ENCODE measurements at regions not wholly inside any gene's neighbourhood (a gene's known extent, or its start where the extent isn't known, plus 50 kb on each side); places are given as distances from the start of the nearest gene placed in this dataset.

DNA sequence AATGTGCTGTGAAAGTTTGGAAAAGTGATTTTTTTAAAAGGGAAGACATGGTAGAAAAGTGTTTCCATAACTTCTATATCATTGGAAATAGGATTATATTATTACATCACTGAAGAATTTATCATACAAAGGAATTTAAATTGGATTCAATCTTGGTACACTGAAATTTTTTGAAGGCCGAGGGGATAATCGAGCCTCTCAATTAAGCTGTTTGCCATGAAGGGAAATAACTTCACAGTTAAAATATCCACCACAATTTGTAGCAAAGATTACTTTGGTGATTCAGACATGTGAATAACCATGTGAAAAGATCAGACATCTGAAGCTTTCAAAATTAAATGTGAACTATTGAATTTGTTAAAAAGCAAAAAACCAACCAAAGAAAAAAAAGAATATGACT, 215.3 kb downstream of the KLF5 start:
- no peaks in the 10 kb centered on the region for H3K27me3 Mint-ChIP-seq
- no peaks in the 10 kb centered on the region for H3K4me1 Mint-ChIP-seq
- no peaks in the 10 kb centered on the region for H3K36me3 Mint-ChIP-seq
- peaks cover 15% of the 10 kb centered on the region for H3K9me3 Mint-ChIP-seq
- H3K4me3 Mint-ChIP-seq: no peak overlapping the region
- no peak for ATAC-seq
- H3K27ac Mint-ChIP-seq: no peak overlapping the region

DNA sequence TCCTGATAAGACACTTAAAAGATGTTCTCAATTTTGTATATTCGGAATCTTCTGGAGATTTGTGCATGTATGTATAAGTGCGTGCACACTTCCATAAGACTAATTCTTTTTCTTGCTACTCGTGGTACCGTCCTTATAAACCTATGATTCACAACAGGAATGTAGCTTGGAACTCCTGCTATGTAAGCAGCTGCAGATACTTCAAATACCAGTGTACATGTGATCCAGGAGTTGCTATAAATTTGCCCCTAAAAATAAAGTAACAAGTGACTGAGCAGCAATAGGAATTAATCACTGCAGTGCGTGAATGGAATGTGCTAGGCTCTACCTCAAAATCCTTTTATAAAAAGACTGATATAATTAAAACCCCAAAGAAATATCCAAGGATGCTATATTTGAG, 214.9 kb downstream of the KLF5 start:
- ATAC-seq: no peak
- no peaks in the 10 kb centered on the region for H3K27me3 Mint-ChIP-seq
- no peaks in the 10 kb centered on the region for H3K4me1 Mint-ChIP-seq
- no peaks in the 10 kb centered on the region for H3K36me3 Mint-ChIP-seq
- no peak overlapping the region for H3K27ac Mint-ChIP-seq
- peaks cover 15% of the 10 kb centered on the region for H3K9me3 Mint-ChIP-seq
- no peak overlapping the region for H3K4me3 Mint-ChIP-seq

DNA sequence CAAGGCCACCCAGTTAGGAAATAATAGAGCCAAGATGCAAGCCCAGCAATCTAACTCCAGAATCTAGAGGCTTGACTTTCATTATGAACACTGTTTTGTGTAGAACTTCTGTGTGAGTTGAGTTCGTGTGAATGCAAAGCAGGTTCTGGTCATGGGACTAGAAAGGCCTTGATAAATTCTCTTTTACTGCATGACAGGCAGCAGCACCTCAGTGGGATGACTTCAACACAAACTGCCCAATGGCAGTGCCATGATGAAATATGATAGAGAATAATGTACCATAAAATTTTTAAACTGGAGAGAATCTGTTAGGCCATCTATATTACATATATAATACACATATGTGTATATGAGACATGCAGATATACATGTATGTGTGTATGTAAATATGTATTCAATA, 214.5 kb downstream of the KLF5 start:
- Mint-ChIP-seq H3K9me3 (peaks cover 15% of the 10 kb centered on the region), H3K36me3 (no peaks in the 10 kb centered on the region), H3K27me3 (no peaks in the 10 kb centered on the region), H3K4me1 (no peaks in the 10 kb centered on the region), H3K27ac (no peak overlapping the region), H3K4me3 (no peak overlapping the region)
- no peak for ATAC-seq

DNA sequence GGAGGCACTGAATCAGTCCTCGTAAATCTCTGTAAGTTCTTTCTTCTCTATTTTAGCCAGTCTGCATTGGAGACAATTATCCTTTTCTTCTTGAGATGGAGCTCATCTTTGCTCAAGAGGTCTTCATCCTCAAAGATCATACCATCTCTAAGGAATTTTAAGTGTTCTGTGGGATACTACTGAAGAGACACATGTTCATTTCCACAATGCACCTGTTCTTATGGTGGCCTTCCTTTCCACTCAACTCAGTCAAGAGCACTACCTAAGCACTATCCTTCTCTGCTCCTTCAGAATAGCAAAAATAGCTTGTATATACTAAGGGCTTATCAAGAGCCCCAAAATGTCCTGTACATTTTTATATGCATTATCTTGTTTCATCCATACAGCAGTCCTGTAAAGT, 214.0 kb downstream of the KLF5 start:
- no peaks in the 10 kb centered on the region for H3K36me3 Mint-ChIP-seq
- H3K4me1 Mint-ChIP-seq: no peaks in the 10 kb centered on the region
- no peak overlapping the region for H3K4me3 Mint-ChIP-seq
- peaks cover 13% of the 10 kb centered on the region for H3K9me3 Mint-ChIP-seq
- H3K27me3 Mint-ChIP-seq: no peaks in the 10 kb centered on the region
- H3K27ac Mint-ChIP-seq: no peak overlapping the region
- ATAC-seq: no peak

DNA sequence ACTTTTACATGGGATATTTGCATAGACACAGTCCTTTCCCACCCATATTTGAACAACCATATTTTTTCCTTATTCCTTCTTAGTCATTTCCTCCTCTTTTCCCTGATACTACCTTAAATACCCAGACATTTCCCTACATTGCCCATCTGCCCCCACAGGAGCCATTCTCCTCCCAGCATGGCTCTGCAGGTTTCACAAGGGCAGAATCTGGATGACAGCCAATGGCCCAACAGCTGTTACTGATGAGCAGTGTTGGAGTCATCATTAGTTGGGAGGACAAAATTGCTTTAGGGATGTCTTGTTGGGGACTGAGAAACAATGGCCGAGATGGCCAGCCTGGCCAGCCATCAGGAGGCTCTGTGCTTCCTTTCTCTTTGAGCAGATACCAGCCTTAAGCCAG, 209.5 kb downstream of the KLF5 start:
- ATAC-seq: no peak
- Mint-ChIP-seq H3K4me3 (no peak overlapping the region), H3K27ac (no peak overlapping the region), H3K36me3 (no peaks in the 10 kb centered on the region), H3K27me3 (no peaks in the 10 kb centered on the region), H3K4me1 (no peaks in the 10 kb centered on the region), H3K9me3 (peaks cover 5% of the 10 kb centered on the region)

DNA sequence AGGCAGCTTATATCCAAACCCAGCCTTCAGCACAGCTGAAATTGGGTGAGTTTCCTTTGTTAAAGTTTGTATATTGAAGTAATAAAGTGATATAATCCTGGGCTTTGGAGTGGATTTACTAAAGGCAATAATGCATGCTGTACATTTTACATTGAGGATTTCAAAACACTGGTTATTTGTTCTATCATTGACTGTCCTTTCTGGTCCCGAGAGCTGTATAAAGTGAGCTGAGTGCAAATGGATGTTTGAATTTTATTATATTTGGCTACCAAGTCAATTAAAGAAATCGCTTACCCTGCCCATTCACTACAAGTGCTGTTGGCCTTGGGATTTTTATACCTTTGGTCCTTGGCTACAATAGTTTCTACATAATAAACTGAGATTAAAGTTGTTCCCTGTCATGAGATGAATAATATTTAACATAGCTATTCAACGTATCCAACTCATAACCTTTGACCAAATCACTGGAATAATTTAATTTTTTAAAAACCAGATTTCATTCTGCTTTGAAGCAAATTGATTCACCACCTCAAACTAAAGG, 207.9 kb downstream of the KLF5 start:
- H3K27ac Mint-ChIP-seq: no peak overlapping the region
- H3K4me3 Mint-ChIP-seq: no peak overlapping the region
- peaks cover 5% of the 10 kb centered on the region for H3K9me3 Mint-ChIP-seq

DNA sequence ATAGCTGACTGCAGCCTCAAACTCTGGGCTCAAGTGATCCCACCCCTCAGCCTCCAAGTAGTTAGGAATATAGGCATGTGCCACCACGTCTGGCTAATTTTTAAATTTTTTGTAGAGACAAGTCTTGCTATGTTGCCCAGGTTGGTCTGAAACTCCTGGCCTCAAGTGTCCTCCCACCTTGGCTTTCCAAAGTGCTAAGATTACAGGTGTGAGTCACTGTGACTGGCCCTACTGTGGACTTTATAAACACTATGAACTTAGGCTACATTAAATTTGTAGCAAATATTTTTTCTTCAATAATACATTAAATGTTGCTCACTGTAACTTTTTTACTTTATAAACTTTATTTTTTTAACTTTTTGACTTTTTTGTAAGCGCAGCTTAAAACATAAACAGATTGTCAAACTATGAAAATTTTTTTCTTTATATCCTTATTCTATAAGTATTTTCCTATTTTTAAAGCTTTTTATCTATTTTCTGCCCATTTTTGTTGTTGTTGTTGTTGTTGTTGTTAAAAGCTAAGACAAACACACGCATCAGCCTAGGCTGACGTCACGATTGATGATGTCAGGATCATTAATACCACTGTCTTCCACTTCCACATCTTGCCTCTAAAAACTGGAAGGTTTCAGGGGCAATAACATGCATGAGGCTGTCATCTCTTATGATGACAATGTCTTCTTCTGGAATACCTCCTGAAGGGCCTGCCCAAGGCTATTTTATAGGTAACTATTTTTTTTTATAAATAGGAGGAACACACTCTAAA, 204.2 kb downstream of the KLF5 start:
- Mint-ChIP-seq H3K27me3 (no peaks in the 10 kb centered on the region), H3K9me3 (no peaks in the 10 kb centered on the region), H3K4me1 (no peaks in the 10 kb centered on the region), H3K27ac (no peak overlapping the region), H3K4me3 (no peak overlapping the region), H3K36me3 (no peaks in the 10 kb centered on the region)
- ATAC-seq: no peak

More for the DNA sequence above, 207.9 kb downstream of the KLF5 start:
- ATAC-seq: no peak
- Mint-ChIP-seq H3K4me1 (no peaks in the 10 kb centered on the region), H3K36me3 (no peaks in the 10 kb centered on the region), H3K27me3 (no peaks in the 10 kb centered on the region)

DNA sequence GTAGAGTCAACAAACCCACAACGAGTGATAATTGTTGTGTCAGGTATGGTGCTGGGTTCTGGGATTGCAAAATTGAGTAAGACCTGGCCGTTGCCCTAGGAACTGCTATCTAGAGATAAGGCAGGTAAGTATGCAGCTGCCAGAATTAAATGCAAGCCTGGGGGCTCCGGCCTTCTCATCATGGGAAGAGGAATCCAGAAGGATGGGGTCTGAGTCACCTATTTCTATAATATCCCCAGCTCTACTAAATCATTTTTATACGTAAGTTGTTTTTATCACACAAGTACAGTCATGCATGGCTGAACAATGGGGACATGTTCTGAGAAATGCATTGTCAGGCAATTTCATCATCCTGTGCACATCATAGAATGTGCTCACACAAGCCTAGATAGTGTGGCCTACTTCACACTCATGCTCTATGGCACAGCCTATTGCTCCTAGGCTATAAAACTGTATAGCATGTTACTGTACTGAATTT, 203.0 kb downstream of the KLF5 start:
- Mint-ChIP-seq H3K27me3 (no peaks in the 10 kb centered on the region), H3K36me3 (no peaks in the 10 kb centered on the region), H3K4me3 (no peak overlapping the region), H3K9me3 (no peaks in the 10 kb centered on the region), H3K4me1 (no peaks in the 10 kb centered on the region), H3K27ac (no peak overlapping the region)
- no peak for ATAC-seq

DNA sequence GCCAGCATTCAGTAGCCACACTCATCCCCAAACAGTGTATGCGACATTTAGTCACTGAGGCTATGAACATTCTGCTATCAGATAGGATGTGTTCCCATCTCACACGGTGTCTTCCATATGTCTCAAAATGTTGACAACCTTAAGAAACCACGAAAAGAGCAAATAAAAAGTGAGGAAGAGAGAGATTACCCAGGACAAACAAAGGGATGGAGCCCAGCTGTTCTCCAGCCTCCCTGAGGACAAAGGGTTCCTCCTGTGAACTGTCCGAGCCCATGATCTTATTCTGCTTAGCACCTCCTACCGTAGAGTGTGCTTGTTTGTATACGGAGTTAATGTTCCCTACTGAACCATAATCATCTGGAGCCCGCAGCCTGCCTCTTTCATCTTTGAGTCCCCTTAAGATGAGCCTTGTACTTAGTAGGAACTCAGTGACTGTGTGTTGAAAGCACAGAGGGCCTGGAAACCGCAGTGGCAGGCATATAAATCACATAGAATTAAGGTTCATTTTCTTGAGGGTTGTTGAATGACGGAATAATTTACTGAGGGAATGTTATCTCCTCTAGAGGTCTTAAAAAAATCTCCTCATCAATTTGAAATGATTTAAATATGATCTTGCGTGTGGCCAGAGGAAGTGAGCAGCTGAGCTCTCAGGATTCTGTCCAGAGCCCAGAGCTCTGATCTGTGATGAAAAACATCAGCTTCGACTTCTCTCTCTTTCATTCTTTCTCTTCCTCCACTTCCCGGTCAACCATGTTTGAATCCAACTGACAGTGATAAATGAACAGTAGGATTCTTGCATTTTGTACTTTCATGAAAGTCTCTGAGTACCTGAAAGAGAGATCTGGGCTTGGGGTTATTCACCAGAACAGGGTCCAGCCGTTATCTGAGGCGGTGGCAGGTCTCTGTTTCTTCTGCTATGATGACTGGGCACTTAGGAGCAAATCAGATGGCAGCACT, 200.5 kb downstream of the KLF5 start:
- Mint-ChIP-seq H3K36me3 (no peaks in the 10 kb centered on the region), H3K27me3 (no peaks in the 10 kb centered on the region), H3K4me1 (no peaks in the 10 kb centered on the region), H3K4me3 (no peak overlapping the region), H3K9me3 (no peaks in the 10 kb centered on the region), H3K27ac (no peak overlapping the region)
- no peak for ATAC-seq

DNA sequence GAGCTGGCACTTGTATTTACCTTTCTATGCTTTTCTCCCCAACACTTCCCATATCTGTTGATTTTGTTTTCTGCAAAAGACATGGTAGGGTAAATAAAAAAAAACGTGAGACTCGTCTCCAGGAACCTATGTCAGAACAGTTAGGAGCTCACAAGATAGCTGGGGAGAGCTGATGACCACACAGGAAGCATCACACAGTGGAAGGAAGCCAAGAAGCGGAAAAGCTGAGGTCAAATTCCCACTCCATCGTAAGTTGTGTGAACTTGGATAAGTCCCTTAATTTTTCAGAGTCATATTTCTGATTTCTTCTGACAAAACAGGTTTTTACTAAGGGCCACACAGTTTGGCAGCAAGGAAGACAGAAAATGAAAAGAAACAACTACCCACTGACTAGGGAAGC, 199.6 kb downstream of the KLF5 start:
- Mint-ChIP-seq H3K4me3 (no peak overlapping the region), H3K27ac (no peak overlapping the region), H3K36me3 (no peaks in the 10 kb centered on the region), H3K9me3 (no peaks in the 10 kb centered on the region), H3K4me1 (no peaks in the 10 kb centered on the region), H3K27me3 (no peaks in the 10 kb centered on the region)
- no peak for ATAC-seq

DNA sequence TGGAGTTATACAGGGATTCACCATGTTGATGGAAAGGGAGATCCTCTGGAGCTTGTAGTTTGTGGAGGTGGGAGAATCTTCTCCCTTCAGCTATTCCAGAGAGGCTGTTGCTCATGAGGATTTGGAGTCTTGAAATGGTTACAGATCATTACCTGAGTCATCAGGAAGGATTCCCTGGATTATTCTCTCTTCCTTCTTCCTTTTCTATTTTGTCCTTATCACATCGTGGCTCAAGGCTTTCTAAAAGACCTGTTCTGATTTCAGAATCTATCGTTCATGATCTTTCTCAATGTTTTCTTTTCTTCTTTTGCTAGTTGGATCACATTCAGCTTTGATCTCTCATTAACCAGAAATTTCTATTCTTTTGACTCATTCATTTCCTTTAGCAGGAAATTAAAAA, 196.0 kb downstream of the KLF5 start:
- no peaks in the 10 kb centered on the region for H3K36me3 Mint-ChIP-seq
- no peaks in the 10 kb centered on the region for H3K27me3 Mint-ChIP-seq
- no peak overlapping the region for H3K27ac Mint-ChIP-seq
- no peak overlapping the region for H3K4me3 Mint-ChIP-seq
- no peaks in the 10 kb centered on the region for H3K4me1 Mint-ChIP-seq
- H3K9me3 Mint-ChIP-seq: peaks cover 1% of the 10 kb centered on the region
- ATAC-seq: peak; percentile 26

DNA sequence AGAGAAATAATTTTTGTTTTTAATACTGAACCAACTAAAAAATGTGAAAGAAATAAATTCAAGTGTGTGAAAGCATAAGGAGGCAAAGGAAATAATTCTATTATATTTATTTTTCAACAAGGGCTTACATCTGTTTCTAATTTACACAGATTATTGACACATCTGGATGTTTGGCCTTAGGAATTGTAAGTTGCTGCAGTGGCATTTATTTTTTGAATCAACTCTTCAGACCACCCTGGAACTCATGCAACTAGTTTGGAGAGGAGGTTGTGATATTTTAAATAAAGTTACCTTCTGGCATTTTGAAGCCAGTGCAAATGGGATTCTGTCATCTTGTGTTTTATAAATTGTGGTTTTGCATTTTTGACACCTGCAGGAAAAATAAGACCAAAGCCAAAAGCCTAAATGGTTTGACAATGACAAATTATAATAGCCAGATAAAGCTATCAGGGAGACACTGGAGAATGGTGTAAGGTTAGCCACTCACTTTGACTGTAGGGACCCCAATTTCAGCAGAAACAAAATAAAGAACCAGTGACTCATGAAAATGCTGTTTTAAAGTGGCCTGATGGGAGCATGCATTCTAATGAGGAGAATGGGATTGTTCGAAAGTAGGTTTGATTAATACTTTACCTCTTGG, 192.9 kb downstream of the KLF5 start:
- Mint-ChIP-seq H3K27me3 (no peaks in the 10 kb centered on the region), H3K36me3 (no peaks in the 10 kb centered on the region), H3K4me1 (no peaks in the 10 kb centered on the region), H3K27ac (no peak overlapping the region), H3K9me3 (peaks cover 3% of the 10 kb centered on the region), H3K4me3 (no peak overlapping the region)
- no peak for ATAC-seq

DNA sequence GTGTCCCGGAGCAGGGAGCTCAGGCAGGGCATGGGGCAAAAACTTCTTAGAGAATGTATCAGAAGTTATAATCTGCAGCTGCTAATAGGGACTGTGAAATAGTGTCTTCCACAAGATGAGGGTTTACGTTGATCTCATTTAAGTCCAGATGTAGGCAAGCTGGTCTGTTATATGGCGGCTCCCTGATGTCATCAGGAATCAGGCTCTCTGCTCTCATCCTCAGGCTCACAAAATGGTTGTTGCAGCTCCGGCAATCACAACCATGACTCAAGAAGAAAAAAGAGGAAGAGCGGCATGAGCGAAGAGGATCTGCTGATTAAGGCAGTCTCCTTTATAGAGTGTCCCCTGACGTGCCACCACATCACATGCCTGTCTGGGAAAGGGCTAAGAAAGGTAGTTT, 191.3 kb downstream of the KLF5 start:
- Mint-ChIP-seq H3K27me3 (no peaks in the 10 kb centered on the region), H3K36me3 (no peaks in the 10 kb centered on the region), H3K9me3 (peaks cover 3% of the 10 kb centered on the region), H3K4me3 (no peak overlapping the region), H3K27ac (no peak overlapping the region), H3K4me1 (no peaks in the 10 kb centered on the region)
- no peak for ATAC-seq

DNA sequence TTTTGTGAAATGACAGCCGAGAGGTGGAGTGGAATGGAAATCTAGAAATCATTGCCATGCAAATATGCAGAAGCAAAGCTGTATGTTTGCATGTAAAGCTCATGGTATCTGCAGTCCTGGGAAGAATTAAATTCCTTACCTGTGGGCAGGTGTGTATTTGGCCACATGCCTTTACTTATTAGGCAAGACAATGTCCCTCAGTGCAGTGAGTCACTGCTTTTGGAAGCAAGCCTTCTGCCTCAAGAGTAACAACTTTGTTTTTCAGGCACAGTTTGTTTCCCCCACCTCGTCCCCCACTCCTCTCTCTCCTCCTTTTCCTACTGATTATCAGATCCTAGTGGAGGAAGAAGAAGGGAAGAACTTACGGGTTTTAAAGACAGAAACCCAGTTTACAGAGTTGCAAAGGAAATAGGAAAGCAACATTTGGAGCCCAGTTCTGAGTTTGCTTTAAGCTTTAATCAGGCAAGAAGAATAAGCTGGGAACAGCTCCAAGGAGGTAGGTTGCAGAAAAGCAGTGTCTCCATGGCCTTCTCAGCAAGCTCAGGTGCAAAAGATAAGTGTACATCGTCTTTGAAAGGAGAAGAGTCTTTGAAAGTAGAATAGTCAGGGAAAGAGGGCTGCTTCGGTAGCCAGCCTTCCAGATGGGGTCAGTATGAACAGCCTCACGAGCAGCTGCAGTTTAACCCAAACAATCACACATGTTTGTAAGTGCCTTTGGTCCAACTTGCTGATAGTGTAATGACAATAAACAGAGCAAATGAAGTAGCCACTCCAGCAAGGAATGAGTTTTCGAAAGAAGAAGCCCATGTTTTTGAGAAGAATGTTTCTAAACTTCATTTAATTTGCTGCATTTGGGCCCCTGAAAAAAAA, 190.1 kb downstream of the KLF5 start:
- peaks cover 3% of the 10 kb centered on the region for H3K9me3 Mint-ChIP-seq
- no peaks in the 10 kb centered on the region for H3K27me3 Mint-ChIP-seq
- no peak overlapping the region for H3K4me3 Mint-ChIP-seq
- no peak for ATAC-seq
- H3K4me1 Mint-ChIP-seq: no peaks in the 10 kb centered on the region
- no peak overlapping the region for H3K27ac Mint-ChIP-seq
- H3K36me3 Mint-ChIP-seq: no peaks in the 10 kb centered on the region

All from stimulated activated memory B cell treated with anti-CD40 and anti-IgM and Interleukin-4, amounts not matched to agents 10 μg/mL and 1 μg/mL and 100 μg/mL, for 72 hours (primary cell).